K562 (cell line): ENCODE measurements at regions not wholly inside any gene's neighbourhood (a gene's known extent, or its start where the extent isn't known, plus 50 kb on each side); places are given as distances from the start of the nearest gene placed in this dataset.

Experiments
- ATAC-seq: fragments of 200-7000 bp; cut with Tn5 transposase; 3 replicates; pipeline ENCODE4 v1.9.1; 2020; ENCODE audit warnings: moderate library complexity
- BruUV-seq: library from RNA; stranded (reverse); fragments of 400-500 nt; replicated peaks from 2 replicates; lab custom pipeline; 2021; lab: Mats Ljungman, UMichigan
- CTCF ChIA-PET: fragments of 300-600 bp; formaldehyde crosslinking; extraction: SDS; loops from one replicate; lab custom pipeline; 2021; ENCODE audit warnings: low intra/inter-chr PET ratio; lab: Yijun Ruan, JAX
- POLR2A ChIA-PET: fragments of 300-600, 350-650 bp; sonication (Branson Sonifier 250); formaldehyde crosslinking; extraction: SDS; loops from one replicate; lab custom pipeline; 2021; ENCODE audit warnings: antibody characterized with exemption, inconsistent platforms; lab: Yijun Ruan, JAX
- DNase-seq, 4 experiments: peaks; one replicate each; pipeline versions ENCODE4 v3.0.0 to v3.0.0-alpha.2; 2011 to 2018; ENCODE audit warnings: low spot score in 3 of 4, mixed read lengths in 3 of 4; ENCODE audit errors: extremely low read depth in 1 of 4
- FAIRE-seq: peaks from 2 replicates; lab custom pipeline; 2011; peaks lifted over from hg19 to GRCh38; lab: Jason Lieb, UNC
- H2AFZ ChIP-seq: 2 replicates; pipeline ENCODE4 v1.6.0; 2011; ENCODE audit warnings: low read depth, low read length, control low read depth, inconsistent platforms
- H3K27ac ChIP-seq: fragments of 200-600 bp; 3 replicates; pipeline ENCODE4 v1.8.0; 2011; ENCODE audit warnings: low read depth, mild to moderate bottlenecking, control low read depth, inconsistent platforms, low read length, moderate library complexity, mixed read lengths; ENCODE audit errors: extremely low read depth
- H3K27me3 ChIP-seq, 2 experiments: fragments of 300-600 bp in 1 of 2; 2 replicates in 1 of 2; 3 replicates in 1 of 2; pipeline versions ENCODE4 v1.6.0 to v1.8.0; 2011; ENCODE audit warnings: inconsistent platforms in 2 of 2, low read length in 2 of 2, mild to moderate bottlenecking in 1 of 2, mixed read lengths in 1 of 2, moderate library complexity in 1 of 2; ENCODE audit not compliant: control insufficient read depth in 2 of 2, insufficient read depth in 2 of 2
- H3K36me3 ChIP-seq: fragments of 300-600 bp; 3 replicates; pipeline ENCODE4 v1.8.0; 2011; ENCODE audit warnings: mild to moderate bottlenecking, low read length, inconsistent platforms; ENCODE audit not compliant: control insufficient read depth, insufficient read depth
- H3K4me1 ChIP-seq, 2 experiments: fragments of 200-600 bp in 1 of 2; replicated peaks in 1 of 2; 2 replicates in 1 of 2; 3 replicates in 1 of 2; pipeline versions ENCODE4 v1.5.1 to v1.8.0; 2011; ENCODE audit warnings: inconsistent platforms in 2 of 2, low read length in 2 of 2, mild to moderate bottlenecking in 1 of 2, mixed read lengths in 1 of 2, moderate library complexity in 1 of 2; ENCODE audit not compliant: control insufficient read depth in 2 of 2, insufficient read depth in 2 of 2
- H3K4me2 ChIP-seq: 2 replicates; pipeline ENCODE4 v1.6.1; 2011; ENCODE audit warnings: low read length, control low read depth, inconsistent platforms, mixed read lengths; ENCODE audit not compliant: insufficient read depth
- H3K4me3 ChIP-seq: fragments of 200-600 bp; sonication (generic), shearing (Covaris generic); 2 replicates; pipeline ENCODE4 v1.5.1; 2016; ENCODE audit warnings: control low read depth, inconsistent platforms
- H3K79me2 ChIP-seq: fragments of 200-600 bp; 3 replicates; pipeline ENCODE4 v1.8.0; 2011; ENCODE audit warnings: low read length, inconsistent platforms; ENCODE audit not compliant: control insufficient read depth, insufficient read depth
- H3K9ac ChIP-seq, 2 experiments: 2 replicates each; pipeline versions ENCODE4 v1.6.0 to v1.6.1; 2011; ENCODE audit warnings: low read depth in 2 of 2, low read length in 2 of 2, control low read depth in 1 of 2, inconsistent platforms in 1 of 2, mild to moderate bottlenecking in 1 of 2, mixed read lengths in 1 of 2; ENCODE audit not compliant: insufficient read depth in 1 of 2
- H3K9me1 ChIP-seq: one replicate; pipeline ENCODE4 v1.6.0; 2011; ENCODE audit warnings: inconsistent platforms, mild to moderate bottlenecking, low read length, moderate library complexity; ENCODE audit not compliant: control insufficient read depth, insufficient read depth
- H3K9me3 ChIP-seq: replicated peaks from 2 replicates; pipeline ENCODE4 v1.5.1; 2011; ENCODE audit warnings: low read depth, low read length, inconsistent platforms; ENCODE audit not compliant: control insufficient read depth, insufficient read depth
- H4K20me1 ChIP-seq: replicated peaks from 2 replicates; pipeline ENCODE4 v1.6.1; 2011; ENCODE audit warnings: low read length, inconsistent platforms, mixed read lengths; ENCODE audit not compliant: control insufficient read depth, insufficient read depth
- ARID2 ChIP-seq: fragments of 450-650 bp; IDR thresholded peaks from 2 replicates; pipeline ENCODE4 v1.6.1; 2017; ENCODE audit warnings: antibody characterized with exemption, mild to moderate bottlenecking
- CBX5 ChIP-seq: IDR thresholded peaks from 2 replicates; pipeline ENCODE4 v1.6.1; 2014; ENCODE audit warnings: low read depth, borderline replicate concordance
- CBX8 ChIP-seq: fragments of 200-600 bp; sonication (generic); IDR thresholded peaks from 2 replicates; pipeline ENCODE4 v1.6.1; 2012; ENCODE audit warnings: borderline replicate concordance, mixed run types, low read depth, mild to moderate bottlenecking, moderate library complexity, mixed read lengths, low read length, control low read depth, inconsistent platforms; ENCODE audit not compliant: poor library complexity, severe bottlenecking; ENCODE audit errors: extremely low read depth
- CREB5 ChIP-seq: fragments of 250-450 bp; sonication (Bioruptor Pico); IDR thresholded peaks from 2 replicates; pipeline ENCODE4 v1.5.0; 2020; ENCODE audit warnings: mild to moderate bottlenecking
- FUS ChIP-seq: fragments of 200-400 bp; formaldehyde crosslinking; optimal IDR thresholded peaks from 2 replicates; pipeline ENCODE3; 2017; ENCODE audit warnings: low read depth, low read length
- PCBP1 ChIP-seq: fragments of 200-400 bp; formaldehyde crosslinking; IDR thresholded peaks from 2 replicates; pipeline ENCODE4 v1.6.1; 2018; ENCODE audit warnings: mild to moderate bottlenecking, low read depth, low read length; ENCODE audit not compliant: poor library complexity, severe bottlenecking
- RUNX1 ChIP-seq: sonication (generic); IDR thresholded peaks from 2 replicates; pipeline ENCODE4 v1.6.1; 2016; ENCODE audit warnings: antibody characterized with exemption, low read depth
- TARDBP ChIP-seq: fragments of 450-650 bp; IDR thresholded peaks from 2 replicates; pipeline ENCODE4 v1.6.1; 2016
- YY1 ChIP-seq, 3 experiments: IDR thresholded peaks; 2 replicates each; pipeline ENCODE4 v1.6.1; 2011; ENCODE audit warnings: low read length in 2 of 3, mild to moderate bottlenecking in 2 of 3, moderate library complexity in 2 of 3, borderline replicate concordance in 1 of 3, control low read depth in 1 of 3, low read depth in 1 of 3; ENCODE audit not compliant: insufficient read depth in 3 of 3, insufficient replicate concordance in 2 of 3, control insufficient read depth in 1 of 3, insufficient read length in 1 of 3; ENCODE audit errors: extremely low read depth in 1 of 3
- ZNF586 ChIP-seq: fragments of 450-650 bp; formaldehyde crosslinking; conservative IDR thresholded peaks from 2 replicates; pipeline ENCODE4 v1.4.0; 2020; ENCODE audit warnings: mild to moderate bottlenecking, moderate library complexity
- WGBS: fragments of 100-300 bp; shearing (Covaris generic); methylation state at CpG from one replicate; pipeline ENCODE4 v1.1.6; 2016; ENCODE audit warnings: low coverage, mixed read lengths; ENCODE audit not compliant: insufficient coverage; ENCODE audit errors: missing lambda C conversion rate; 5-methylcytosine and 5-hydroxymethylcytosine counted together
- in situ Hi-C: fragments of 300-500 bp; cut with MboI; formaldehyde crosslinking; loops from 4 replicates; pipeline ENCODE4 v1.15.0; 2018; ENCODE audit warnings: inconsistent platforms, mixed read lengths
- intact Hi-C: fragments of 100-400 bp; cut with micrococcal nuclease; formaldehyde crosslinking; loops from 2 replicates; pipeline ENCODE4 v1.14.2; 2022

GRCh38 chr15:46872286-46872980 is 844.9 kb upstream of the SEMA6D start:
- in situ Hi-C loops (no loop called here), intact Hi-C loops (no loop called here)
- ATAC-seq = no peak
- H3K9ac ChIP-seq = no peak overlapping the region
- ChIA-PET CTCF (interaction anchor here (0.6 kb wide), 1 partner anchor 23 kb away, joined by 3 read pairs; no protein-coding TSS in a partner anchor), POLR2A (no interaction called here)
- H3K9me1 ChIP-seq = no peaks in the 10 kb centered on the region
- no peak for DNase-seq
- FAIRE-seq = no peak
- TF ChIP-seq PCBP1 (no peak), ZNF586 (CRISPR knock-in tag) (no peak), RUNX1 (no peak), CBX8 (no peak), CREB5 (CRISPR knock-in tag) (no peak), FUS (no peak), TARDBP (no peak), ARID2 (no peak), CBX5 (no peak), YY1 (IDR thresholded peaks at IDR 0.05; ENCODE audit: borderline replicate concordance in 1 of 3, control insufficient read depth in 1 of 3, extremely low read depth in 1 of 3, insufficient read depth in 3 of 3, insufficient read length in 1 of 3, insufficient replicate concordance in 2 of 3, low read depth in 1 of 3, low read length in 2 of 3) (no peak)
- 0 out of 2 replicates have a peak, but pooled peaks cover 1% of the 10 kb centered on the region for H3K9me3 ChIP-seq
- no peak overlapping the region for H3K4me2 ChIP-seq
- H2AFZ ChIP-seq = no peak overlapping the region
- H3K27ac ChIP-seq = no peak overlapping the region
- BruUV-seq = no TSS peak
- 3% methylated on average over 5 of the region's 5 CpGs for WGBS
- no peaks in the 10 kb centered on the region for H4K20me1 ChIP-seq
- no peaks in the 10 kb centered on the region for H3K4me1 ChIP-seq
- H3K4me3 ChIP-seq = no peak overlapping the region
- H3K79me2 ChIP-seq = no peaks in the 10 kb centered on the region
- H3K27me3 ChIP-seq = no peaks in the 10 kb centered on the region
- H3K36me3 ChIP-seq = no peaks in the 10 kb centered on the region
